GM23248 (cell line): ENCODE measurements at regions not wholly inside any gene's neighbourhood (a gene's known extent, or its start where the extent isn't known, plus 50 kb on each side); places are given as distances from the start of the nearest gene placed in this dataset.

ENCODE experiments used
- EZH2 ChIP-seq: fragments of 200-600 bp; sonication (generic); IDR thresholded peaks from 2 replicates; pipeline ENCODE4 v1.6.1; 2018; ENCODE audit warnings: antibody characterized with exemption, mild to moderate bottlenecking; ENCODE audit not compliant: insufficient read depth, poor library complexity, severe bottlenecking
- EZH2phosphoT487 ChIP-seq: fragments of 200-600 bp; sonication (generic); IDR thresholded peaks from 2 replicates; pipeline ENCODE4 v1.6.1; 2018; ENCODE audit warnings: antibody characterized with exemption, moderate library complexity, mild to moderate bottlenecking, low read depth; ENCODE audit not compliant: insufficient read depth

DNA sequence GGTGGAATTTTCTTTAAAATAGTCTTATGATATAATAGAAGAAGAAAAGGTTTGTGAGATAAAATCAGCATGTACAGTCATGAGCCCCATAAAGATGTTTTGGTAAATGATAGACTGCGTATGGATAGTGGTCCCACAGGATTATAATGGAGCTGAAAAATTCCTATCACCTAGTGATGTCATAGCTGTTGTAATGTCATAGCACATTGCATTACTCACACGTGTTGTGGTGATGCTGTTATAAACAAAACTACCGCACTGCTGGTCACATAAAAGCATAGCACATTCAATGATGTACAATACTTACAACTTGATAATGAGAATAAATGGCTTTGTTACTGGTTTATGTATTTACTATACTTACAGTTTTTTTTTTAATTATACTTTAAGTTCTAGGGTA is 715.2 kb upstream of the HTR2C start:
- TF ChIP-seq EZH2phosphoT487, result no peak
- no peak for TF ChIP-seq EZH2
